IPS DF 4.7 (cell line): ENCODE measurements at regions not wholly inside any gene's neighbourhood (a gene's known extent, or its start where the extent isn't known, plus 50 kb on each side); places are given as distances from the start of the nearest gene placed in this dataset.
"Not testable (repeated sequence)": the region's sequence is repeated elsewhere in the genome, so short reads cannot be mapped to it uniquely, and the experiment has no call there.

Experiments
- DNase-seq: peaks from one replicate; pipeline ENCODE4 v3.0.0-alpha.2; 2013; ENCODE audit warnings: low spot score; ENCODE audit errors: extremely low read depth

GRCh38 chr12:5308216-5308615 is 123.7 kb upstream of the NTF3 start:
- no peak for DNase-seq

- no peak for DNase-seq
Measured at GRCh38 chr12:5308996-5309395, 122.9 kb upstream of the NTF3 start.

GRCh38 chr12:5309654-5310053 is 122.3 kb upstream of the NTF3 start:
- no peak for DNase-seq

GRCh38 chr12:5310151-5310550 is 121.8 kb upstream of the NTF3 start:
- DNase-seq = no peak

- DNase-seq = no peak
Measured at GRCh38 chr12:5317556-5317955, 114.4 kb upstream of the NTF3 start.

- no peak for DNase-seq
Measured at GRCh38 chr12:5318874-5319273, 113.0 kb upstream of the NTF3 start.

- DNase-seq = peak; percentile 5
Measured at GRCh38 chr12:5328669-5329517, 103.0 kb upstream of the NTF3 start.

GRCh38 chr12:5332551-5332950 is 99.4 kb upstream of the NTF3 start:
- no peak for DNase-seq

GRCh38 chr12:5333096-5333495 is 98.8 kb upstream of the NTF3 start:
- no peak for DNase-seq

- DNase-seq = no peak
Measured at GRCh38 chr12:5335069-5335468, 96.8 kb upstream of the NTF3 start.

GRCh38 chr12:5341086-5341485 is 90.8 kb upstream of the NTF3 start:
- DNase-seq = not testable (repeated sequence)

- no peak for DNase-seq
Measured at GRCh38 chr12:5343711-5344110, 88.2 kb upstream of the NTF3 start.

- DNase-seq = no peak
Measured at GRCh38 chr12:5344131-5344530, 87.8 kb upstream of the NTF3 start.

- no peak for DNase-seq
Measured at GRCh38 chr12:5345534-5345933, 86.4 kb upstream of the NTF3 start.

GRCh38 chr12:5348057-5348456 is 83.9 kb upstream of the NTF3 start:
- no peak for DNase-seq

GRCh38 chr12:5348491-5348890 is 83.4 kb upstream of the NTF3 start:
- DNase-seq = no peak

- no peak for DNase-seq
Measured at GRCh38 chr12:5364036-5364770, 67.7 kb upstream of the NTF3 start.

- DNase-seq = no peak
Measured at GRCh38 chr12:5369298-5369697, 62.6 kb upstream of the NTF3 start.

- no peak for DNase-seq
Measured at GRCh38 chr12:5371631-5372030, 60.3 kb upstream of the NTF3 start.

- no peak for DNase-seq
Measured at GRCh38 chr12:5374713-5375112, 57.2 kb upstream of the NTF3 start.

- DNase-seq = no peak
Measured at GRCh38 chr12:5375547-5376295, 56.2 kb upstream of the NTF3 start.

GRCh38 chr12:5376591-5377207 is 55.2 kb upstream of the NTF3 start:
- no peak for DNase-seq
